H1 (cell line): ENCODE measurements at regions not wholly inside any gene's neighbourhood (a gene's known extent, or its start where the extent isn't known, plus 50 kb on each side); places are given as distances from the start of the nearest gene placed in this dataset.

Experiments
- CTCF ChIA-PET: fragments of 300-600 bp; sonication (Branson Sonifier 250); formaldehyde crosslinking; loops from one replicate; lab custom pipeline; 2021; ENCODE audit not compliant: partially characterized antibody; lab: Charles Lee
- POLR2A ChIA-PET: fragments of 300-600 bp; sonication (Branson Sonifier 250); formaldehyde crosslinking; loops from one replicate; lab custom pipeline; 2021; ENCODE audit warnings: inconsistent platforms; ENCODE audit not compliant: partially characterized antibody; lab: Charles Lee
- DNase-seq, 2 experiments: peaks; one replicate each; pipeline versions ENCODE4 v3.0.0 to v3.0.0-alpha.2; 2010 to 2022; ENCODE audit warnings: low spot score in 2 of 2, low read depth in 1 of 2, mixed read lengths in 1 of 2
- FAIRE-seq: peaks from 2 replicates; lab custom pipeline; 2011; peaks lifted over from hg19 to GRCh38; lab: Jason Lieb, UNC
- H2AFZ ChIP-seq: 2 replicates; pipeline ENCODE4 v1.8.1; 2012; ENCODE audit warnings: low read length, inconsistent platforms
- H2AK5ac ChIP-seq: 2 replicates; pipeline ENCODE4 v1.6.1; 2013; ENCODE audit warnings: low read depth, low read length
- H2BK120ac ChIP-seq: replicated peaks from 2 replicates; pipeline ENCODE3; 2013; ENCODE audit warnings: low read depth, low read length, inconsistent platforms
- H2BK12ac ChIP-seq: 2 replicates; pipeline ENCODE4 v1.6.1; 2013; ENCODE audit warnings: low read depth, low read length
- H2BK15ac ChIP-seq: 2 replicates; pipeline ENCODE4 v1.6.1; 2013; ENCODE audit warnings: low read length
- H2BK20ac ChIP-seq: 2 replicates; pipeline ENCODE4 v1.6.1; 2013; ENCODE audit warnings: low read length
- H2BK5ac ChIP-seq: 2 replicates; pipeline ENCODE4 v1.6.1; 2013; ENCODE audit warnings: low read depth, low read length
- H3K14ac ChIP-seq: 2 replicates; pipeline ENCODE4 v1.6.1; 2013; ENCODE audit warnings: inconsistent platforms; ENCODE audit not compliant: insufficient read length
- H3K18ac ChIP-seq: 2 replicates; pipeline ENCODE4 v1.6.1; 2013; ENCODE audit warnings: low read length; ENCODE audit errors: extremely low read depth
- H3K23ac ChIP-seq: 2 replicates; pipeline ENCODE4 v1.6.1; 2013; ENCODE audit warnings: inconsistent platforms; ENCODE audit not compliant: insufficient read length
- H3K23me2 ChIP-seq: 2 replicates; pipeline ENCODE4 v1.6.1; 2013; ENCODE audit warnings: low read depth, low read length
- H3K27ac ChIP-seq: 2 replicates; pipeline ENCODE4 v1.6.1; 2011; ENCODE audit warnings: low read depth, low read length, inconsistent platforms
- H3K27me3 ChIP-seq, 4 experiments: replicated peaks in 1 of 4; 1 replicate in 1 of 4; 2 replicates in 3 of 4; pipeline versions ENCODE4 v1.6.1 to v1.8.1; 2011 to 2013; ENCODE audit warnings: low read length in 3 of 4, mild to moderate bottlenecking in 3 of 4, inconsistent platforms in 2 of 4, mixed read lengths in 2 of 4, moderate library complexity in 1 of 4; ENCODE audit not compliant: control insufficient read depth in 3 of 4, insufficient read depth in 3 of 4; ENCODE audit errors: extremely low read depth in 1 of 4
- H3K36me3 ChIP-seq, 4 experiments: 2 replicates each; pipeline versions ENCODE4 v1.6.1 to v1.8.1; 2011 to 2013; ENCODE audit warnings: mild to moderate bottlenecking in 4 of 4, low read length in 3 of 4, moderate library complexity in 2 of 4, control low read depth in 1 of 4, inconsistent platforms in 1 of 4; ENCODE audit not compliant: insufficient read depth in 4 of 4, control insufficient read depth in 2 of 4
- H3K4ac ChIP-seq: replicated peaks from 2 replicates; pipeline ENCODE3; 2013; ENCODE audit warnings: low read length, low read depth, mixed read lengths, inconsistent platforms; ENCODE audit not compliant: insufficient read length
- H3K4me1 ChIP-seq, 4 experiments: replicated peaks in 1 of 4; 1 replicate in 1 of 4; 2 replicates in 3 of 4; pipeline versions ENCODE4 v1.6.1 to v1.8.1; 2011 to 2013; ENCODE audit warnings: low read length in 3 of 4, inconsistent platforms in 2 of 4, mixed read lengths in 1 of 4; ENCODE audit not compliant: insufficient read depth in 4 of 4, control insufficient read depth in 3 of 4
- H3K4me2 ChIP-seq, 2 experiments: 2 replicates each; pipeline versions ENCODE4 v1.6.1 to v1.8.1; 2011 to 2013; ENCODE audit warnings: low read depth in 2 of 2, low read length in 2 of 2, control low read depth in 1 of 2, inconsistent platforms in 1 of 2, mild to moderate bottlenecking in 1 of 2; ENCODE audit not compliant: insufficient read depth in 1 of 2
- H3K4me3 ChIP-seq, 4 experiments: fragments of 200-600, 300-600 bp in 1 of 4; sonication (generic), shearing (Covaris generic), sonication (Bioruptor Twin) in 1 of 4; 2 replicates each; pipeline versions ENCODE4 v1.5.1 to v1.8.1; 2011 to 2016; ENCODE audit warnings: low read length in 4 of 4, low read depth in 3 of 4, control low read depth in 2 of 4, inconsistent platforms in 2 of 4, mild to moderate bottlenecking in 2 of 4, mixed read lengths in 1 of 4, moderate library complexity in 1 of 4; ENCODE audit not compliant: insufficient read depth in 2 of 4; ENCODE audit errors: extremely low read depth in 1 of 4
- H3K56ac ChIP-seq: replicated peaks from 2 replicates; pipeline ENCODE3; 2013; ENCODE audit warnings: low read depth, mild to moderate bottlenecking, mixed read lengths, low read length, inconsistent platforms; ENCODE audit not compliant: insufficient read length
- H3K79me1 ChIP-seq: 2 replicates; pipeline ENCODE4 v1.6.1; 2013; ENCODE audit warnings: low read depth, low read length, control low read depth
- H3K79me2 ChIP-seq, 2 experiments: 2 replicates each; pipeline versions ENCODE4 v1.6.1 to v1.8.1; 2012 to 2013; ENCODE audit warnings: low read length in 2 of 2, mild to moderate bottlenecking in 2 of 2, inconsistent platforms in 1 of 2; ENCODE audit not compliant: insufficient read depth in 2 of 2, control insufficient read depth in 1 of 2
- H3K9ac ChIP-seq, 4 experiments: replicated peaks in 1 of 4; 1 replicate in 1 of 4; 2 replicates in 3 of 4; pipeline versions ENCODE4 v1.6.1 to v1.8.1; 2011 to 2013; ENCODE audit warnings: low read depth in 3 of 4, low read length in 3 of 4, control low read depth in 2 of 4, mild to moderate bottlenecking in 2 of 4, moderate library complexity in 2 of 4, inconsistent platforms in 1 of 4; ENCODE audit errors: extremely low read depth in 1 of 4
- H3K9me3 ChIP-seq, 2 experiments: 2 replicates each; pipeline versions ENCODE4 v1.6.1 to v1.8.1; 2012 to 2013; ENCODE audit warnings: mild to moderate bottlenecking in 2 of 2, moderate library complexity in 2 of 2, control low read depth in 1 of 2, inconsistent platforms in 1 of 2, low read depth in 1 of 2, low read length in 1 of 2, mixed read lengths in 1 of 2; ENCODE audit not compliant: insufficient read depth in 2 of 2
- H4K20me1 ChIP-seq, 2 experiments: replicated peaks in 1 of 2; 2 replicates each; pipeline versions ENCODE3 to v1.8.1; 2011 to 2013; ENCODE audit warnings: inconsistent platforms in 2 of 2, low read length in 2 of 2, mild to moderate bottlenecking in 1 of 2; ENCODE audit not compliant: insufficient read depth in 2 of 2, control insufficient read depth in 1 of 2
- H4K5ac ChIP-seq: 2 replicates; pipeline ENCODE4 v1.6.1; 2013; ENCODE audit warnings: low read length, low read depth, mixed read lengths, inconsistent platforms; ENCODE audit not compliant: insufficient read length
- H4K8ac ChIP-seq: 2 replicates; pipeline ENCODE4 v1.8.0; 2013; ENCODE audit warnings: mild to moderate bottlenecking, moderate library complexity, low read length, inconsistent platforms; ENCODE audit not compliant: insufficient read depth; ENCODE audit errors: extremely low read depth
- H4K91ac ChIP-seq: replicated peaks from 2 replicates; pipeline ENCODE3; 2013; ENCODE audit warnings: low read length, mixed read lengths, inconsistent platforms; ENCODE audit not compliant: insufficient read length
- BACH1 ChIP-seq: IDR thresholded peaks from 2 replicates; pipeline ENCODE4 v1.6.1; 2012; ENCODE audit warnings: low read length, improper control_type of control experiment
- CTCF ChIP-seq, 3 experiments: IDR thresholded peaks; 1 replicate in 2 of 3; 2 replicates in 1 of 3; pipeline versions ENCODE4 v1.5.1 to v1.6.1; 2011; ENCODE audit warnings: low read length in 3 of 3, mild to moderate bottlenecking in 3 of 3, inconsistent platforms in 2 of 3, low read depth in 1 of 3, moderate library complexity in 1 of 3; ENCODE audit not compliant: insufficient read depth in 1 of 3; ENCODE audit errors: control extremely low read depth in 1 of 3
- GTF2F1 ChIP-seq: IDR thresholded peaks from 2 replicates; pipeline ENCODE4 v1.6.1; 2012; ENCODE audit warnings: low read depth, low read length, improper control_type of control experiment, borderline replicate concordance
- NANOG ChIP-seq: IDR thresholded peaks from 2 replicates; pipeline ENCODE4 v1.6.1; 2011; ENCODE audit warnings: low read length, low read depth, mild to moderate bottlenecking, inconsistent platforms; ENCODE audit not compliant: insufficient read depth, poor library complexity, severe bottlenecking
- POLR2AphosphoS5 ChIP-seq: IDR thresholded peaks from 2 replicates; pipeline ENCODE4 v1.6.1; 2011; ENCODE audit warnings: low read depth, low read length
- RFX5 ChIP-seq: IDR thresholded peaks from 2 replicates; pipeline ENCODE4 v1.6.1; 2011; ENCODE audit warnings: low read depth, low read length, improper control_type of control experiment, borderline replicate concordance
- RXRA ChIP-seq: IDR thresholded peaks from 2 replicates; pipeline ENCODE4 v1.6.1; 2011; ENCODE audit warnings: low read depth, mild to moderate bottlenecking, low read length, moderate library complexity; ENCODE audit not compliant: insufficient read depth
- SIRT6 ChIP-seq: IDR thresholded peaks from one replicate; pipeline ENCODE4 v1.7.1; 2012; ENCODE audit warnings: low read length, inconsistent platforms
- SP2 ChIP-seq: IDR thresholded peaks from 2 replicates; pipeline ENCODE4 v1.6.1; 2012; ENCODE audit warnings: mild to moderate bottlenecking, low read length, inconsistent platforms
- TAF7 ChIP-seq: optimal IDR thresholded peaks from 2 replicates; pipeline ENCODE3; 2011; ENCODE audit warnings: low read depth, mild to moderate bottlenecking, inconsistent platforms, low read length, moderate library complexity, borderline replicate concordance
- WGBS, 2 experiments: shearing (Covaris generic) in 1 of 2; methylation state at CpG; one replicate each; pipeline versions ENCODE4 v1.1.6 to v1.1.7; 2013 to 2015; ENCODE audit warnings: low lambda C conversion rate in 2 of 2, mixed read lengths in 2 of 2, inconsistent platforms in 1 of 2, low coverage in 1 of 2, missing lambda C conversion rate in 1 of 2; ENCODE audit not compliant: insufficient replicate concordance in 2 of 2, insufficient coverage in 1 of 2, insufficient read length in 1 of 2; ENCODE audit errors: extremely low coverage in 1 of 2, missing lambda C conversion rate in 1 of 2; 5-methylcytosine and 5-hydroxymethylcytosine counted together
- TF ChIP-seq, protein P1 (sequence below): IDR thresholded peaks from 2 replicates; pipeline ENCODE4 v1.6.1; 2012; ENCODE audit warnings: inconsistent platforms
- TF ChIP-seq, protein P2 (sequence below): IDR thresholded peaks from 2 replicates; pipeline ENCODE4 v1.6.1; 2011; ENCODE audit warnings: low read length, improper control_type of control experiment

GRCh38 chr4:23068287-23068686, 375.6 kb downstream of the GBA3 start:
- Histone ChIP-seq H3K9me3 (no peaks in the 10 kb centered on the region), H3K27me3 (no peaks in the 10 kb centered on the region), H4K5ac (no peak overlapping the region), H2BK120ac (no peak overlapping the region), H3K18ac (no peak overlapping the region), H2AK5ac (no peak overlapping the region), H4K8ac (no peak overlapping the region), H4K91ac (no peak overlapping the region), H3K23ac (no peak overlapping the region), H3K27ac (no peak overlapping the region), H3K79me1 (no peaks in the 10 kb centered on the region), H3K23me2 (no peaks in the 10 kb centered on the region), H2BK15ac (no peak overlapping the region), H2BK12ac (no peak overlapping the region), H3K79me2 (no peaks in the 10 kb centered on the region), H4K20me1 (no peaks in the 10 kb centered on the region), H3K36me3 (no peaks in the 10 kb centered on the region), H3K4ac (no peak overlapping the region), H3K56ac (no peak overlapping the region), H3K4me1 (no peaks in the 10 kb centered on the region), H2AFZ (no peak overlapping the region), H3K4me2 (no peak overlapping the region), H3K9ac (no peak overlapping the region), H3K4me3 (no peak overlapping the region), H2BK20ac (no peak overlapping the region), H3K14ac (no peak overlapping the region), H2BK5ac (no peak overlapping the region)
- CTCF ChIA-PET = no interaction called here
- DNase-seq (no peak), FAIRE-seq (no peak)
- POLR2A ChIA-PET = no interaction called here
- WGBS, 2 experiments = 95% methylated on average over 5 of the region's 5 CpGs; no CpG with 5 or more reads in 1 of the 2 experiments
- TF ChIP-seq POLR2AphosphoS5 (no peak), BACH1 (no peak), GTF2F1 (no peak), SP2 (no peak), CTCF (IDR thresholded peaks at IDR 0.05; ENCODE audit: control extremely low read depth in 1 of 3, insufficient read depth in 1 of 3, low read depth in 1 of 3, low read length in 3 of 3) (no peak), SIRT6 (no peak), RXRA (no peak), RFX5 (no peak), TAF7 (no peak), NANOG (no peak)
- TF ChIP-seq, protein P1, sequence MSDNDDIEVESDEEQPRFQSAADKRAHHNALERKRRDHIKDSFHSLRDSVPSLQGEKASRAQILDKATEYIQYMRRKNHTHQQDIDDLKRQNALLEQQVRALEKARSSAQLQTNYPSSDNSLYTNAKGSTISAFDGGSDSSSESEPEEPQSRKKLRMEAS = no peak
- TF ChIP-seq, protein P2, sequence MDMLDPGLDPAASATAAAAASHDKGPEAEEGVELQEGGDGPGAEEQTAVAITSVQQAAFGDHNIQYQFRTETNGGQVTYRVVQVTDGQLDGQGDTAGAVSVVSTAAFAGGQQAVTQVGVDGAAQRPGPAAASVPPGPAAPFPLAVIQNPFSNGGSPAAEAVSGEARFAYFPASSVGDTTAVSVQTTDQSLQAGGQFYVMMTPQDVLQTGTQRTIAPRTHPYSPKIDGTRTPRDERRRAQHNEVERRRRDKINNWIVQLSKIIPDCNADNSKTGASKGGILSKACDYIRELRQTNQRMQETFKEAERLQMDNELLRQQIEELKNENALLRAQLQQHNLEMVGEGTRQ = no peak
